ENCODE measurements at regions not wholly inside any gene's neighbourhood (a gene's known extent, or its start where the extent isn't known, plus 50 kb on each side); places are given as distances from the start of the nearest gene placed in this dataset.
A peak's percentile ranks its signal among the peaks of the same experiment; 100 is the strongest.

DNA sequence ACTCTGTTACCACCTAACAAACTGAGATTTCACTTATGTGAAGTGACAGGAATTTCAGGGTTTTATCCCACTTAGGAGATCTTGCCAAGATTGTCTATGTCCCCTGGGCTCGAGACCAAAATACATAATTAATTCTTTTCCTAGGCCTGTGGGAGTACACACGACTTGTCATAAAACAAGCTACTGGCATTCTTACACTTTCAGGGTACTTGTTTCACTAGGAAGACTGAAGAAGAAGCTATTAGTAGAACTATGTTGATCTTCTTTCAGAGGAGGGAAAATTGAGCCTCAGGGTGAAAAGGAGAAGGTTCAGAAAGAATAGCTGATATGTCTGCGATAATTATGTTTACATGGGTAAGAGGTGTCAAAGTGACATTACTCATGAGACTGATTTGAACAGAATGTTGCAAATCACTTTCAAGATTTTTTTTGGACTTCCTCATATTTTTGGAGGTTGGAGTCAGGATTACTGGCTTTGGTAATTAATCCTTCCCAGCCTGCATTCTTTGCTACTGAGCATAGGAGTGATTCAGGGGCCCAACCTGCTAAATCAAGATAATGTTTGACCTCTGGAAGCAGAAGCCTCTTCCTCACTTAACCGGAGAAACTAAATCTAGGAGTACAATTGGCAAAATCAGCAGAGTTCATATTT, 240.0 kb upstream of the NT5C1B start:
- H3K27ac ChIP-seq: peak overlapping the region in 3 of 4 donors; percentile 22 to 45 (median 43)
- WGBS, 2 donors: 29 to 30% methylated on average over 4 of the region's 4 CpGs
- intact Hi-C loops (cut with DNase I): no loop called here
- H3K4me1 ChIP-seq: peaks cover 0 to 21% (median 15%) of the 10 kb centered on the region in 3 donors
- no peaks in the 10 kb centered on the region for H3K36me3 ChIP-seq
- H3K27me3 ChIP-seq: no peaks in the 10 kb centered on the region
- H3K4me3 ChIP-seq: no peak overlapping the region
- no peak for TF ChIP-seq POLR2A (IDR thresholded peaks at IDR 0.05)
- TF ChIP-seq, protein P1, sequence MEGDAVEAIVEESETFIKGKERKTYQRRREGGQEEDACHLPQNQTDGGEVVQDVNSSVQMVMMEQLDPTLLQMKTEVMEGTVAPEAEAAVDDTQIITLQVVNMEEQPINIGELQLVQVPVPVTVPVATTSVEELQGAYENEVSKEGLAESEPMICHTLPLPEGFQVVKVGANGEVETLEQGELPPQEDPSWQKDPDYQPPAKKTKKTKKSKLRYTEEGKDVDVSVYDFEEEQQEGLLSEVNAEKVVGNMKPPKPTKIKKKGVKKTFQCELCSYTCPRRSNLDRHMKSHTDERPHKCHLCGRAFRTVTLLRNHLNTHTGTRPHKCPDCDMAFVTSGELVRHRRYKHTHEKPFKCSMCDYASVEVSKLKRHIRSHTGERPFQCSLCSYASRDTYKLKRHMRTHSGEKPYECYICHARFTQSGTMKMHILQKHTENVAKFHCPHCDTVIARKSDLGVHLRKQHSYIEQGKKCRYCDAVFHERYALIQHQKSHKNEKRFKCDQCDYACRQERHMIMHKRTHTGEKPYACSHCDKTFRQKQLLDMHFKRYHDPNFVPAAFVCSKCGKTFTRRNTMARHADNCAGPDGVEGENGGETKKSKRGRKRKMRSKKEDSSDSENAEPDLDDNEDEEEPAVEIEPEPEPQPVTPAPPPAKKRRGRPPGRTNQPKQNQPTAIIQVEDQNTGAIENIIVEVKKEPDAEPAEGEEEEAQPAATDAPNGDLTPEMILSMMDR (IDR thresholded peaks at IDR 0.05): no peak
- DNase-seq: no peak
- no peaks in the 10 kb centered on the region for H3K9me3 ChIP-seq

DNA sequence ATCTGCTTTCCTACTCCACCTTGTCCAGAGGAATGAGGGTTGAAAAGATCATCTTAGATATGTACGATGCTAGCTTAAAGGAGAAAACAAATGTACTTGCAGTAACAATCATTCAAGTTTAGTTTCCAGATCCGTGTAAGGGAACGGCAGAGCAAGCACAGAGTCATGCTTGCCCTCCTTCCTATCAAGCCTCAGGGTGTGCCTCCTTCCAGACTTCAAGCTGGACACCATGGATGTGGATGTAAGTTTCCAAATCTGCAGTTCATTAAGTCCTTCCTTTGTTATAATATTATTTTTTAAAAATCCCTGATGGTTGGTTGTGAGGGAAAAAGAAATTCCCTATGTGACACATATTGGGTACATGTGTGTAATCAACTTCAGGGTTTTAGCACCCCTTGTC, 238.9 kb upstream of the NT5C1B start:
- Histone ChIP-seq H3K27me3 (no peaks in the 10 kb centered on the region), H3K4me1 (peaks cover 0 to 16% (median 10%) of the 10 kb centered on the region in 3 donors), H3K27ac (no peak overlapping the region), H3K9me3 (no peaks in the 10 kb centered on the region), H3K36me3 (no peaks in the 10 kb centered on the region), H3K4me3 (no peak overlapping the region)
- intact Hi-C loops (cut with DNase I): no loop called here
- TF ChIP-seq, protein P1 (IDR thresholded peaks at IDR 0.05): no peak
- TF ChIP-seq POLR2A (IDR thresholded peaks at IDR 0.05): no peak
- DNase-seq: no peak
- 74 to 75% methylated on average over 3 of the region's 3 CpGs for whole genome bisulfite sequencing, 2 donors

DNA sequence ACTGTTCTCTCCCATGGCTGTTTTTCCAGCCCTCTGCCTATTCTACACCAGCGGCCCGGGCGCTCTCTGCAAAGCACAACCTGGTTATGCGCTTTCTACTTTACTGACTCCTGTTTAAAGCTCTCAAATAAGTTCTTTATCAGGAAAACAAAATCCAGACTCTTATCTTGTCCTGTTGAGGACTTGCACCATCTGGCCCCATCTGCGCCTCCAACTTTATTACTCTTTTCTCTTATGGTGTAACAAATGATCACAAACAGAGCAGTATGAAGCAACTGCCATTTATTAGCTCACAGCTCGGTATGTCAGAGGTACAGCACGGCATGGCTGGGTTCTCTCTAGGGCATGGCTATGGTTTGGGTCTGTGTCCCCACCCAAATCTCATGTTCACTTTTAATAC, 236.5 kb upstream of the NT5C1B start:
- peaks cover 0 to 16% (median 10%) of the 10 kb centered on the region in 3 donors for H3K4me1 ChIP-seq
- TF ChIP-seq, protein P1 (IDR thresholded peaks at IDR 0.05): no peak
- no peak for TF ChIP-seq POLR2A (IDR thresholded peaks at IDR 0.05)
- WGBS, 2 donors: 76 to 88% methylated on average over 7 of the region's 7 CpGs
- no peaks in the 10 kb centered on the region for H3K27me3 ChIP-seq
- no peaks in the 10 kb centered on the region for H3K9me3 ChIP-seq
- no peak for DNase-seq
- H3K4me3 ChIP-seq: no peak overlapping the region
- intact Hi-C loops (cut with DNase I): no loop called here
- no peak overlapping the region for H3K27ac ChIP-seq
- no peaks in the 10 kb centered on the region for H3K36me3 ChIP-seq

DNA sequence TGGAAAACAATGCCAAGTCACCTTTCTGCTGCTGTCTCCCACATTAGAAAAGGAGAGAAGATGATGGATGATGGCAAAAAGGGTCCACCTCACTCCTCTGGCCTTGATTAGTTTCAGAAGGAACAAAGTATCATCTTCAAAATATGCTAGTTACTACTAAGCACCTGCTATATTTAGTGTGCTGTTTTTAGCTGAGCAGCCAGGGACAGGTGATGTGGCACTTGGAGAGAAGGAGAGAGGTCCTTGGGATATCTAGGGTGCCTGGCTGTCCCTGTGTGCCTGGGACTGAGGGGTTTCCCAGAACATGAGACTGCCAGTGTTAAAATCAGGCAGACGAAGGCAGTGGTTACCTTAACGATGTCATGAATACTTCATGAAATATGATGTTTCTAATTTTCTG, 235.5 kb upstream of the NT5C1B start:
- Histone ChIP-seq H3K4me3 (no peak overlapping the region), H3K27ac (peak overlapping the region in 1 of 4 donors; percentile 19), H3K27me3 (no peaks in the 10 kb centered on the region), H3K9me3 (no peaks in the 10 kb centered on the region), H3K4me1 (peaks cover 0 to 15% (median 9%) of the 10 kb centered on the region in 3 donors), H3K36me3 (no peaks in the 10 kb centered on the region)
- intact Hi-C loops (cut with DNase I): no loop called here
- DNase-seq: no peak
- 70 to 84% methylated on average over 2 of the region's 2 CpGs for WGBS, 2 donors
- TF ChIP-seq, protein P1 (IDR thresholded peaks at IDR 0.05): no peak
- no peak for TF ChIP-seq POLR2A (IDR thresholded peaks at IDR 0.05)

DNA sequence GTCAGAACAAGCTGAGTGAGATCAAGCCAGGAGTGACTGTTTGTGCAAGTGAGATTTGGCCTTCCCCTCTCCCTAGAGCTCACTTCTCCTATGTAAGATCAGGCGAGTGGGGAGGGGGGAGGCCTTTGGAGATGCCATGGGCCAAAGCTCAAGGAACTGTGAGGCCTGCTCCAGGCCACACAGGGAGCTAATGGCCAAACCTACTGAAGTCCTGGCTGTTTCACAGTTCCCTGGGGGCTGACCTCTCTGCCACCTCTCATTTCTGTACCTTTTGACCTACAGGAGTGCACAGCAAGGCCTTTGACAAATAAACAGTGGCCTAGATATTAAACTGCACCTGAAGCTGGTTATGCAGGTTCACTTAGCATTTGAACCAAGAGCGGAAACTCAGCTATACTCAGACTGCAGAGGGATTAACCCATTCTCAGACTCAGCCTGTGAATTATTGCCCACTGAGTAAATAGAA, 235.0 kb upstream of the NT5C1B start:
- no peaks in the 10 kb centered on the region for H3K27me3 ChIP-seq
- no peaks in the 10 kb centered on the region for H3K36me3 ChIP-seq
- TF ChIP-seq, protein P1 (IDR thresholded peaks at IDR 0.05): no peak
- no peak for TF ChIP-seq POLR2A (IDR thresholded peaks at IDR 0.05)
- no peak for DNase-seq
- H3K4me1 ChIP-seq: peaks cover 0 to 9% (median 3%) of the 10 kb centered on the region in 3 donors
- H3K4me3 ChIP-seq: no peak overlapping the region
- intact Hi-C loops (cut with DNase I): no loop called here
- peak overlapping the region in 3 of 4 donors; percentile 49 to 67 (median 54) for H3K27ac ChIP-seq
- 65 to 71% methylated on average over 2 of the region's 2 CpGs for WGBS, 2 donors
- no peaks in the 10 kb centered on the region for H3K9me3 ChIP-seq

All from esophagus squamous epithelium (tissue), 5 donors.